SU-DHL-6 (cell line): ENCODE measurements at regions not wholly inside any gene's neighbourhood (a gene's known extent, or its start where the extent isn't known, plus 50 kb on each side); places are given as distances from the start of the nearest gene placed in this dataset.

ENCODE experiments used
- CTCF ChIP-seq: fragments of 200-600 bp; sonication (generic); IDR thresholded peaks from one replicate; pipeline ENCODE4 v1.5.1; 2017; ENCODE audit warnings: antibody characterized with exemption, mild to moderate bottlenecking, low read length, moderate library complexity; ENCODE audit not compliant: insufficient read depth, poor library complexity, severe bottlenecking
- EZH2phosphoT487 ChIP-seq: fragments of 200-600 bp; sonication (generic), shearing (Covaris generic); conservative IDR thresholded peaks from 2 replicates; pipeline ENCODE4 v1.6.1; 2018; ENCODE audit warnings: mild to moderate bottlenecking, antibody characterized with exemption, low read length, moderate library complexity, mixed read lengths

DNA sequence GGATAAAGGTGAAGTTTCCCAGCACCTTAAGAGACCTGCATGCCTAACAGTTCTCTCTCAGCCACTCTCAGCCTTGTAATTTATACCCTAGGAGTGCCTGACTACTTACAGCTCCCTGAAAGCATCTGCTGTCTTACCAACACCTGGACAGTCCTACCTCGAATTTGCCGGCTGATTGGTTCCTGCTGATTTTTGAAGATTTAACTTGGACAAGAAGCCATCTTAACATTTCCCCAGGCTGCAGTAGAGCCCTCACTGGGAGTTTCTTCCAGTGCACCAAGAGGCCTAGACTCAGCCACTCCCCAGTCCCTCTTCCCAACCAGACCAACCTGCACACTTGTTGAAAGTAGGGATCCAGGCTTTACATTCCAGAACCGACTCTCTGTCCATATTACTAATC, 174.5 kb downstream of the LINC00237 start:
- TF ChIP-seq CTCF (no peak), EZH2phosphoT487 (no peak)
